ENCODE measurements at regions not wholly inside any gene's neighbourhood (a gene's known extent, or its start where the extent isn't known, plus 50 kb on each side); places are given as distances from the start of the nearest gene placed in this dataset.
"Not testable (repeated sequence)": the region's sequence is repeated elsewhere in the genome, so short reads cannot be mapped to it uniquely, and the experiment has no call there.

GRCh38 chr2:176418768-176419167, 149.5 kb downstream of the MTX2 start:
- Mint-ChIP-seq H3K9me3 (no peaks in the 10 kb centered on the region), H3K36me3 (no peaks in the 10 kb centered on the region), H3K4me3 (no peak overlapping the region), H3K27ac (no peak overlapping the region), H3K27me3 (peaks cover 11 to 44% of the 10 kb centered on the region in 2 donors), H3K4me1 (no peaks in the 10 kb centered on the region)
- Histone ChIP-seq H3K9me3 (ENCODE audit: low read length) (no peaks in the 10 kb centered on the region), H3K4me1 (ENCODE audit: insufficient read depth, low read length) (no peaks in the 10 kb centered on the region), H3K4me3 (ENCODE audit: low read length) (no peak overlapping the region), H3K36me3 (ENCODE audit: insufficient read depth, low read length) (no peaks in the 10 kb centered on the region), H3K27me3 (ENCODE audit: insufficient read depth, low read length, poor library complexity, severe bottlenecking) (no peaks in the 10 kb centered on the region), H3K27ac (ENCODE audit: low read depth, low read length) (no peak overlapping the region)
- no peak for DNase-seq
- POLR2A ChIA-PET, result no interaction called here
- CTCF ChIA-PET, result no interaction called here

- no peaks in the 10 kb centered on the region for H3K4me1 ChIP-seq (ENCODE audit: insufficient read depth, low read length)
- no peaks in the 10 kb centered on the region for H3K9me3 ChIP-seq (ENCODE audit: low read length)
- no peaks in the 10 kb centered on the region for H3K36me3 ChIP-seq (ENCODE audit: insufficient read depth, low read length)
- no peak overlapping the region for H3K4me3 ChIP-seq (ENCODE audit: low read length)
- Mint-ChIP-seq H3K4me3 (no peak overlapping the region), H3K4me1 (no peaks in the 10 kb centered on the region), H3K27me3 (peaks cover 9 to 38% of the 10 kb centered on the region in 2 donors), H3K9me3 (no peaks in the 10 kb centered on the region), H3K27ac (no peak overlapping the region), H3K36me3 (no peaks in the 10 kb centered on the region)
- ChIA-PET POLR2A (no interaction called here), CTCF (no interaction called here)
- no peak for DNase-seq
- no peak overlapping the region for H3K27ac ChIP-seq (ENCODE audit: low read depth, low read length)
- H3K27me3 ChIP-seq (ENCODE audit: insufficient read depth, low read length, poor library complexity, severe bottlenecking), result no peaks in the 10 kb centered on the region
These were observed 150.4 kb downstream of the MTX2 start for GRCh38 chr2:176419591-176420071.

- CTCF ChIA-PET, result no interaction called here
- Mint-ChIP-seq H3K27me3 (peaks cover 6 to 26% of the 10 kb centered on the region in 2 donors), H3K4me1 (no peaks in the 10 kb centered on the region), H3K36me3 (no peaks in the 10 kb centered on the region), H3K9me3 (no peaks in the 10 kb centered on the region), H3K4me3 (no peak overlapping the region), H3K27ac (no peak overlapping the region)
- Histone ChIP-seq H3K4me3 (ENCODE audit: low read length) (no peak overlapping the region), H3K36me3 (ENCODE audit: insufficient read depth, low read length) (no peaks in the 10 kb centered on the region), H3K4me1 (ENCODE audit: insufficient read depth, low read length) (no peaks in the 10 kb centered on the region), H3K9me3 (ENCODE audit: low read length) (no peaks in the 10 kb centered on the region), H3K27me3 (ENCODE audit: insufficient read depth, low read length, poor library complexity, severe bottlenecking) (no peaks in the 10 kb centered on the region), H3K27ac (ENCODE audit: low read depth, low read length) (no peak overlapping the region)
- no peak for DNase-seq
- POLR2A ChIA-PET, result no interaction called here
These were observed 152.2 kb downstream of the MTX2 start for GRCh38 chr2:176421297-176422050.

- Mint-ChIP-seq H3K4me3 (no peak overlapping the region), H3K36me3 (no peaks in the 10 kb centered on the region), H3K4me1 (no peaks in the 10 kb centered on the region), H3K27ac (no peak overlapping the region), H3K27me3 (peaks cover 9 to 21% of the 10 kb centered on the region in 2 donors), H3K9me3 (no peaks in the 10 kb centered on the region)
- no peak overlapping the region for H3K4me3 ChIP-seq (ENCODE audit: low read length)
- no peaks in the 10 kb centered on the region for H3K9me3 ChIP-seq (ENCODE audit: low read length)
- H3K27me3 ChIP-seq (ENCODE audit: insufficient read depth, low read length, poor library complexity, severe bottlenecking), result no peaks in the 10 kb centered on the region
- DNase-seq, result no peak
- no peaks in the 10 kb centered on the region for H3K36me3 ChIP-seq (ENCODE audit: insufficient read depth, low read length)
- CTCF ChIA-PET, result no interaction called here
- POLR2A ChIA-PET, result no interaction called here
- H3K4me1 ChIP-seq (ENCODE audit: insufficient read depth, low read length), result no peaks in the 10 kb centered on the region
- H3K27ac ChIP-seq (ENCODE audit: low read depth, low read length), result no peak overlapping the region
These were observed 154.6 kb downstream of the MTX2 start for GRCh38 chr2:176423819-176424218.

- POLR2A ChIA-PET, result no interaction called here
- Histone ChIP-seq H3K4me3 (ENCODE audit: low read length) (no peak overlapping the region), H3K9me3 (ENCODE audit: low read length) (no peaks in the 10 kb centered on the region), H3K27me3 (ENCODE audit: insufficient read depth, low read length, poor library complexity, severe bottlenecking) (no peaks in the 10 kb centered on the region), H3K27ac (ENCODE audit: low read depth, low read length) (no peak overlapping the region), H3K36me3 (ENCODE audit: insufficient read depth, low read length) (no peaks in the 10 kb centered on the region), H3K4me1 (ENCODE audit: insufficient read depth, low read length) (no peaks in the 10 kb centered on the region)
- H3K27ac Mint-ChIP-seq, result no peak overlapping the region
- peaks cover 0 to 3% (median 0%) of the 10 kb centered on the region in 3 donors for H3K4me1 Mint-ChIP-seq
- H3K4me3 Mint-ChIP-seq, result no peak overlapping the region
- H3K9me3 Mint-ChIP-seq, result no peaks in the 10 kb centered on the region
- peaks cover 9 to 14% of the 10 kb centered on the region in 2 donors for H3K27me3 Mint-ChIP-seq
- no peak for DNase-seq
- CTCF ChIA-PET, result no interaction called here
- H3K36me3 Mint-ChIP-seq, result peaks cover 0 to 2% (median 0%) of the 10 kb centered on the region in 3 donors
These were observed 155.5 kb downstream of the MTX2 start for GRCh38 chr2:176424746-176425145.

- ChIA-PET POLR2A (no interaction called here), CTCF (no interaction called here)
- no peak for DNase-seq
- H3K36me3 ChIP-seq (ENCODE audit: insufficient read depth, low read length), result no peaks in the 10 kb centered on the region
- no peak overlapping the region for H3K4me3 ChIP-seq (ENCODE audit: low read length)
- no peaks in the 10 kb centered on the region for H3K4me1 ChIP-seq (ENCODE audit: insufficient read depth, low read length)
- H3K36me3 Mint-ChIP-seq, result peaks cover 0 to 4% (median 0%) of the 10 kb centered on the region in 3 donors
- no peak overlapping the region for H3K27ac ChIP-seq (ENCODE audit: low read depth, low read length)
- H3K27ac Mint-ChIP-seq, result no peak overlapping the region
- H3K4me1 Mint-ChIP-seq, result peaks cover 0 to 3% (median 0%) of the 10 kb centered on the region in 3 donors
- no peaks in the 10 kb centered on the region for H3K9me3 Mint-ChIP-seq
- no peaks in the 10 kb centered on the region for H3K27me3 ChIP-seq (ENCODE audit: insufficient read depth, low read length, poor library complexity, severe bottlenecking)
- peaks cover 6 to 17% of the 10 kb centered on the region in 2 donors for H3K27me3 Mint-ChIP-seq
- no peak overlapping the region for H3K4me3 Mint-ChIP-seq
- no peaks in the 10 kb centered on the region for H3K9me3 ChIP-seq (ENCODE audit: low read length)
These were observed 158.3 kb downstream of the MTX2 start for GRCh38 chr2:176427549-176427948.

- H3K27ac Mint-ChIP-seq; H3K27ac ChIP-seq (ENCODE audit: low read depth, low read length); H3K4me1 Mint-ChIP-seq; H3K36me3 Mint-ChIP-seq; H3K9me3 ChIP-seq (ENCODE audit: low read length); H3K27me3 ChIP-seq (ENCODE audit: insufficient read depth, low read length, poor library complexity, severe bottlenecking); CTCF ChIA-PET; H3K4me3 ChIP-seq (ENCODE audit: low read length); H3K4me3 Mint-ChIP-seq; POLR2A ChIA-PET; DNase-seq; H3K36me3 ChIP-seq (ENCODE audit: insufficient read depth, low read length); H3K4me1 ChIP-seq (ENCODE audit: insufficient read depth, low read length); H3K9me3 Mint-ChIP-seq: not testable (repeated sequence)
- H3K27me3 Mint-ChIP-seq, result peaks cover 3 to 12% of the 10 kb centered on the region in 2 donors
These were observed 159.8 kb downstream of the MTX2 start for GRCh38 chr2:176428944-176429469.

GRCh38 chr2:176432434-176432833, 163.2 kb downstream of the MTX2 start:
- no peak overlapping the region for H3K27ac Mint-ChIP-seq
- POLR2A ChIA-PET, result no interaction called here
- peaks cover 3 to 30% of the 10 kb centered on the region in 2 donors for H3K27me3 Mint-ChIP-seq
- H3K9me3 Mint-ChIP-seq, result peaks cover 0 to 6% (median 5%) of the 10 kb centered on the region in 5 donors
- H3K4me1 Mint-ChIP-seq, result peaks cover 0 to 3% (median 0%) of the 10 kb centered on the region in 3 donors
- Histone ChIP-seq H3K9me3 (ENCODE audit: low read length) (no peaks in the 10 kb centered on the region), H3K27ac (ENCODE audit: low read depth, low read length) (no peak overlapping the region), H3K4me3 (ENCODE audit: low read length) (no peak overlapping the region), H3K27me3 (ENCODE audit: insufficient read depth, low read length, poor library complexity, severe bottlenecking) (no peaks in the 10 kb centered on the region), H3K36me3 (ENCODE audit: insufficient read depth, low read length) (no peaks in the 10 kb centered on the region), H3K4me1 (ENCODE audit: insufficient read depth, low read length) (no peaks in the 10 kb centered on the region)
- CTCF ChIA-PET, result no interaction called here
- peaks cover 0 to 4% (median 0%) of the 10 kb centered on the region in 3 donors for H3K36me3 Mint-ChIP-seq
- H3K4me3 Mint-ChIP-seq, result no peak overlapping the region
- no peak for DNase-seq
